GM13976 (cell line): ENCODE measurements at regions not wholly inside any gene's neighbourhood (a gene's known extent, or its start where the extent isn't known, plus 50 kb on each side); places are given as distances from the start of the nearest gene placed in this dataset.

Experiments
- DNase-seq: peaks from one replicate; pipeline ENCODE4 v3.0.0; 2012; ENCODE audit warnings: low spot score
- CTCF ChIP-seq: IDR thresholded peaks from 2 replicates; pipeline ENCODE4 v1.5.1; 2012; ENCODE audit warnings: borderline replicate concordance, mild to moderate bottlenecking; ENCODE audit not compliant: insufficient read depth; ENCODE audit errors: extremely low read depth, missing control alignments, control extremely low read depth
- in situ Hi-C: fragments of 300-500 bp; cut with MboI; formaldehyde crosslinking; loops from one replicate; pipeline ENCODE4 v1.12.0; 2022; ENCODE audit warnings: low sequenced_read_pairs, mixed read lengths, inconsistent platforms; ENCODE audit not compliant: unreplicated experiment

DNA sequence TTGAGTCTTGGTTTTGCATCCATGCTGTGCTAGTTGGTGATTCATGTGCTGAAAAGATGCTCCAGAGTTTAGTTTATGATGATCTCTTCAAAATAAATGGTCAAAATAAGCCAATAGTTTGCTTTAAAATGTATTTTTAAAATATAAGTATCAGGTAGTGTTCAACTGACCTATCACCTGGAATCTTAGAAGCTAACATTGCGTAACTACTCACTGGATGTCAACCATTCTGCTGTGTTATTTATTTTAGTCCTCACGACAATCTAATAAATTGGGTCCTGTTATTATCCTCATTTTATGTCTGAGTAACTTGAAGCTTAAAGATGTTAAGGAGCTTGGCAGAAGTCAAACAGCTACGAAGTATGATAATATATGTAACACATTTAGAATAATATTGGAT, 563.7 kb upstream of the MDFIC2 start:
- TF ChIP-seq CTCF = no peak
- no peak for DNase-seq
- in situ Hi-C loops = no loop called here

DNA sequence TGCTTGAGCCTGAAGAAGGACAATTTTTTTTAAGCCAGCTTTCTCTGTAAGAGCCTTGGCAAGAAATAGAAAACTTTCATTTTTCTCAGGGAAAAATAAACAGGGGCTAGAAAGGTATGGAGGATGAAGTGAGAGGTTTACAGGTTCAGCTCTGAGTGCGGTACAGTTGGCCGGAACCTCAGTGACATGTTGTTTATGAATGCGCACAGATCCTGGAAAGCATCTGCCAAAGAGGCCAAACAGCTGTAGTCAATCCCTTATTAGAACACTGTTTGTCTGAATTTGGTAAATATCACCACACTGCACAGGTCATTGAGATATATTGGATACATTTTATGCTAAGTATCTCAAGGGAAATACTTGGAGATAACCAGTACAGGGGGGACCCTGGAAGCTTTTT, 561.8 kb upstream of the MDFIC2 start:
- in situ Hi-C loops = no loop called here
- no peak for TF ChIP-seq CTCF
- DNase-seq = no peak

DNA sequence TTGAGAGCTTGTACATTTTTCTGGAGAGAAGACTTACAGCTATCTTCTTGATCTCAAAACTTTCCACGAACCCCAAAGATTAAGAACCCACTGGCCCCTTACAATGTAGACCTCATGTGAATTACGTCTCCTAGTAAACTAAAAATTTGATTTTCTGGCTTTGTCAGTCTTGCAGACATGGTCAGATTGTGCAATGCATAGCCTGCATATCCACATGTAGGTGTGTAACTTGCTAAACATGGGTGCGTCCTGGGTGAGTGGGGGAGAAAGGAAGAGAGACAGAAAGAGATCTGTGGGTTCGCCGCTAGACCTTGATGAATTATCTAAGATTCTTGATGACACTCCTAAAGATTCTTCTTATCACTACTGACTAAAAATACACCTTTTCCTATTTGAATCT, 561.2 kb upstream of the MDFIC2 start:
- TF ChIP-seq CTCF = no peak
- in situ Hi-C loops = no loop called here
- no peak for DNase-seq

DNA sequence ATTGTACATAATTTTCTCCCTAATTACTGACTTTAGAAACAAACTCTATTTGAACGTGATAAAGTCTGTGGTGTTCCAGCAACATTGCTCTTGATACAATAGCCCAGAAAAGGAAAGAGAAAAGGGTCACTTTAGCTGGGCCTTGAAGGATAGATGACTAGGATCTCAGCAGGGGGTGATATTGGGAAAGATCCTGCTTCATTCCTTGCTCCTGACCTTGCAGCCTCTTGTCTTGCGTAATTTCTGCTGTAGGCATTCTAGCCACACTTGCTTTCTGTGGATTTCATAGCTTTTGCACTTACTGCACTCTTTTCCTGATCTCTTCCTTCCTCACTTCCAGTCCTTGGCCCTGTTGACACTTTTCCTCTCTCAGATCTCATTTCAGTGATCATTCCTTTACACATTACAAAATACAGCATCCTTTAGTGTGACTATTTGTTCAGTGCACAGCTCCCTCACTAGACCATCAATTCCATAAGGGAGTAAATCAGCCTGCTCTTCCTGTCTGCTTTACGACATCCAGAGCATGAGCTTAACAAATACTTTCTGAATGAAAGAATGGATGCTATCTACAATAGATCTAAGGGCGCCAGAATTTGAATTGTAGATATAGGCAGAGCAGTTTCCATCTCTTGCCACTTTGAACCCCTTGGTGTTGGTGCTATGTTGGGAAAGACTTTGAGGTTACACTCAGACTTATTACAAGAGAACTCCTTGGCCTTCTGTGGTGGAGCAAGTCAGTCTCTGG, 559.6 kb upstream of the MDFIC2 start:
- no peak for TF ChIP-seq CTCF
- no peak for DNase-seq
- in situ Hi-C loops = no loop called here

DNA sequence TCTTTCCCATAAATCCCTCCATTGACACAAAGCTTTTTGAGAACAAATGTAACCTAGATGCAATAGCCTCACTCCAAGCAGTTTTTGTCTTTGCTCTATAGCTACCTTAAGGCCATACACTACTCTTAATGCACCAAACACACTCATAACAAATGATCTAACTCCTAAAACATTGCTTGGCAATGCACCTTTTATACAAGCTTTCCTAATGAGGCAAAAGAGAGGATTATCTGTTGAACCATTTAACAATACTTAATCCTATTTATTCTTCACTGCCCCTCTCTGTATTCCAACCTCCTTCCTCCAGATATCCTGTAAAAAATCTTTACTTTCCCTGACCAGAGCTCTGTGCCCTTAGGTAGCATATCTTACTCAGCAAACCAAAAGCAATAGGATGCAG, 558.1 kb upstream of the MDFIC2 start:
- no peak for TF ChIP-seq CTCF

GRCh38 chr3:70868561-70868960, 556.1 kb upstream of the MDFIC2 start:
- in situ Hi-C loops = no loop called here
- no peak for TF ChIP-seq CTCF
- no peak for DNase-seq

More for the DNA sequence above, 558.1 kb upstream of the MDFIC2 start:
- in situ Hi-C loops = no loop called here
- DNase-seq = no peak
